Kidney (tissue), 13 donors: ENCODE measurements at regions not wholly inside any gene's neighbourhood (a gene's known extent, or its start where the extent isn't known, plus 50 kb on each side); places are given as distances from the start of the nearest gene placed in this dataset.

ENCODE experiments used
- DNase-seq, 5 donors: peaks; one replicate each; pipeline ENCODE4 v3.0.0-alpha.2; 2013 to 2020
- FAIRE-seq: peaks from 2 replicates; lab custom pipeline; 2012; peaks lifted over from hg19 to GRCh38; lab: Jason Lieb, UNC
- H3K27ac ChIP-seq, 2 donors: one replicate each; pipeline ENCODE4 v1.7.0; 2013; ENCODE audit warnings: low read depth in 2 of 2, low read length in 2 of 2, inconsistent platforms in 1 of 2
- H3K27me3 ChIP-seq: one replicate; pipeline ENCODE4 v1.7.1; 2013; ENCODE audit warnings: low read length, inconsistent platforms; ENCODE audit not compliant: control insufficient read depth, insufficient read depth
- H3K36me3 ChIP-seq, 3 donors: one replicate each; pipeline versions ENCODE4 v1.7.0 to v1.7.1; 2013; ENCODE audit warnings: low read length in 3 of 3, control low read depth in 1 of 3, inconsistent platforms in 1 of 3; ENCODE audit not compliant: insufficient read depth in 3 of 3, control insufficient read depth in 2 of 3
- H3K4me1 ChIP-seq, 3 donors: one replicate each; pipeline versions ENCODE4 v1.7.0 to v1.7.1; 2013; ENCODE audit warnings: low read length in 3 of 3, inconsistent platforms in 1 of 3, low read depth in 1 of 3; ENCODE audit not compliant: control insufficient read depth in 2 of 3, insufficient read depth in 2 of 3
- H3K4me3 ChIP-seq, 3 donors: one replicate each; pipeline versions ENCODE4 v1.7.0 to v1.8.1; 2013; ENCODE audit warnings: low read length in 3 of 3, control low read depth in 1 of 3, inconsistent platforms in 1 of 3
- H3K9ac ChIP-seq, 3 donors: one replicate each; pipeline versions ENCODE4 v1.7.0 to v1.7.1; 2013; ENCODE audit warnings: low read length in 3 of 3, control low read depth in 1 of 3, inconsistent platforms in 1 of 3
- H3K9me3 ChIP-seq, 3 donors: one replicate each; pipeline versions ENCODE4 v1.7.0 to v1.7.1; 2013; ENCODE audit warnings: low read length in 3 of 3, control low read depth in 1 of 3, inconsistent platforms in 1 of 3; ENCODE audit not compliant: control insufficient read depth in 2 of 3, insufficient read depth in 1 of 3
- CTCF ChIP-seq: IDR thresholded peaks from 3 replicates; pipeline ENCODE4 v1.5.1; 2012; ENCODE audit warnings: mild to moderate bottlenecking, moderate library complexity, borderline replicate concordance; ENCODE audit not compliant: insufficient read depth; ENCODE audit errors: extremely low read depth
- intact Hi-C: fragments of 100-400 bp; cut with DNase I; formaldehyde crosslinking; loops from one replicate; pipeline ENCODE4 v1.11.1; 2022
- donor health status: control.
- donor health status: control.
- donor health status: control.
- donor health status: control.
- donor health status: control.
- donor health status: DM: yes; HTN: yes; CAD: no.
- donor health status: Normal renal cell carcinoma (clear cell type).

GRCh38 chr1:31507676-31508530 is 68.4 kb upstream of the TINAGL1 start:
- Histone ChIP-seq H3K4me3 (no peak overlapping the region), H3K27me3 (no peaks in the 10 kb centered on the region), H3K9me3 (no peaks in the 10 kb centered on the region), H3K9ac (no peak overlapping the region), H3K27ac (no peak overlapping the region), H3K4me1 (peaks cover 0 to 11% (median 0%) of the 10 kb centered on the region in 3 donors), H3K36me3 (no peaks in the 10 kb centered on the region)
- DNase-seq (peak in 1 of 5 donors; percentile 22), FAIRE-seq (no peak)
- TF ChIP-seq CTCF: no peak
- intact Hi-C loops: no loop called here

GRCh38 chr1:31509124-31510072 is 66.9 kb upstream of the TINAGL1 start:
- peak in 2 of 5 donors; percentile 26 to 30 for DNase-seq
- peaks cover 0 to 9% (median 0%) of the 10 kb centered on the region in 3 donors for H3K4me1 ChIP-seq
- no peaks in the 10 kb centered on the region for H3K36me3 ChIP-seq
- intact Hi-C loops: no loop called here
- H3K27ac ChIP-seq: no peak overlapping the region
- FAIRE-seq: no peak
- no peaks in the 10 kb centered on the region for H3K27me3 ChIP-seq
- TF ChIP-seq CTCF: no peak
- H3K9ac ChIP-seq: no peak overlapping the region
- H3K4me3 ChIP-seq: no peak overlapping the region
- H3K9me3 ChIP-seq: no peaks in the 10 kb centered on the region

- FAIRE-seq: no peak
- intact Hi-C loops: no loop called here
These were observed 66.0 kb upstream of the TINAGL1 start for GRCh38 chr1:31510304-31510703.

More at GRCh38 chr1:31510304-31510703, 66.0 kb upstream of the TINAGL1 start:
- peaks cover 0 to 11% (median 0%) of the 10 kb centered on the region in 3 donors for H3K4me1 ChIP-seq
- H3K4me3 ChIP-seq: no peak overlapping the region
- DNase-seq: no peak
- H3K36me3 ChIP-seq: no peaks in the 10 kb centered on the region
- H3K27ac ChIP-seq: peak overlapping the region in 1 of 2 donors; percentile 89
- H3K9me3 ChIP-seq: no peaks in the 10 kb centered on the region
- no peak overlapping the region for H3K9ac ChIP-seq
- TF ChIP-seq CTCF: no peak
- H3K27me3 ChIP-seq: no peaks in the 10 kb centered on the region
